GM23248 (cell line): ENCODE measurements at regions not wholly inside any gene's neighbourhood (a gene's known extent, or its start where the extent isn't known, plus 50 kb on each side); places are given as distances from the start of the nearest gene placed in this dataset.

Source experiments
- EZH2 ChIP-seq: fragments of 200-600 bp; sonication (generic); IDR thresholded peaks from 2 replicates; pipeline ENCODE4 v1.6.1; 2018; ENCODE audit warnings: antibody characterized with exemption, mild to moderate bottlenecking; ENCODE audit not compliant: insufficient read depth, poor library complexity, severe bottlenecking
- EZH2phosphoT487 ChIP-seq: fragments of 200-600 bp; sonication (generic); IDR thresholded peaks from 2 replicates; pipeline ENCODE4 v1.6.1; 2018; ENCODE audit warnings: antibody characterized with exemption, moderate library complexity, mild to moderate bottlenecking, low read depth; ENCODE audit not compliant: insufficient read depth

GRCh38 chr13:85974608-85975366 is 175.6 kb upstream of the SLITRK6 start:
- TF ChIP-seq EZH2 (no peak), EZH2phosphoT487 (no peak)
